A549 (cell line): ENCODE measurements at regions not wholly inside any gene's neighbourhood (a gene's known extent, or its start where the extent isn't known, plus 50 kb on each side); places are given as distances from the start of the nearest gene placed in this dataset.

Experiments
- ATAC-seq, 2 experiments: fragments of 200-7000 bp in 1 of 2; fragments of >200 bp in 1 of 2; cut with Nextera tagmentation in 1 of 2; cut with Tn5 transposase in 1 of 2; 3 replicates each; pipeline versions ENCODE4 v1.8.0 to v1.9.1; 2018 to 2020; ENCODE audit warnings: mild to moderate bottlenecking in 1 of 2, moderate library complexity in 1 of 2
- CTCF ChIA-PET: fragments of 300-600 bp; sonication (Branson Sonifier 250); formaldehyde crosslinking; extraction: SDS; loops from one replicate; lab custom pipeline; 2021; ENCODE audit warnings: antibody characterized with exemption, inconsistent platforms; lab: Yijun Ruan, JAX
- POLR2A ChIA-PET: fragments of 350-600 bp; formaldehyde crosslinking; extraction: SDS; loops from one replicate; lab custom pipeline; 2021; ENCODE audit warnings: antibody characterized with exemption, inconsistent platforms; lab: Yijun Ruan, JAX
- DNase-seq, 2 experiments: peaks; one replicate each; pipeline versions ENCODE4 v3.0.0 to v3.0.0-alpha.2; 2011 to 2016; ENCODE audit warnings: low read depth in 1 of 2, low spot score in 1 of 2
- FAIRE-seq: peaks from 2 replicates; lab custom pipeline; 2011; peaks lifted over from hg19 to GRCh38; lab: Jason Lieb, UNC
- H3K27ac ChIP-seq, 2 experiments: fragments of >200 bp; sonication (Bioruptor Twin); formaldehyde crosslinking; 3 replicates each; pipeline ENCODE4 v1.5.1; 2016 to 2017
- H3K4me1 ChIP-seq: fragments of >200 bp; sonication (Bioruptor Twin); formaldehyde crosslinking; 3 replicates; pipeline ENCODE4 v1.6.1; 2016
- H3K4me2 ChIP-seq: fragments of >200 bp; sonication (Bioruptor Twin); formaldehyde crosslinking; 3 replicates; pipeline ENCODE4 v1.6.1; 2016
- H3K4me3 ChIP-seq: fragments of >200 bp; sonication (Bioruptor Twin); formaldehyde crosslinking; 3 replicates; pipeline ENCODE4 v1.5.1; 2016
- H3K9me3 ChIP-seq: fragments of >200 bp; sonication (Bioruptor Twin); formaldehyde crosslinking; 3 replicates; pipeline ENCODE4 v1.6.1; 2016
- ATOH8 ChIP-seq: fragments of 250-450 bp; sonication (Bioruptor Pico); IDR thresholded peaks from 2 replicates; pipeline ENCODE4 v1.5.0; 2020; ENCODE audit warnings: low read depth, mild to moderate bottlenecking, moderate library complexity
- BCL3 ChIP-seq: fragments of >200 bp; sonication (Bioruptor Twin); formaldehyde crosslinking; IDR thresholded peaks from 3 replicates; pipeline ENCODE4 v1.6.1; 2016
- FOSL2 ChIP-seq, 2 experiments: fragments of 450-650 bp in 1 of 2; fragments of >200 bp in 1 of 2; sonication (Bioruptor Twin) in 1 of 2; formaldehyde crosslinking; IDR thresholded peaks; 2 replicates each; pipeline versions ENCODE4 v1.5.0 to v1.6.1; 2016 to 2020; ENCODE audit warnings: mild to moderate bottlenecking in 1 of 2, moderate library complexity in 1 of 2
- HDAC2 ChIP-seq: fragments of 200-600 bp; sonication (generic); IDR thresholded peaks from 2 replicates; pipeline ENCODE4 v1.6.1; 2016
- HES2 ChIP-seq: fragments of >200 bp; sonication (Bioruptor Twin); formaldehyde crosslinking; IDR thresholded peaks from 2 replicates; pipeline ENCODE4 v1.6.1; 2016
- HMGXB4 ChIP-seq: fragments of 250-450 bp; sonication (Bioruptor Pico); IDR thresholded peaks from 2 replicates; pipeline ENCODE4 v1.5.0; 2021; ENCODE audit warnings: mild to moderate bottlenecking, moderate library complexity, borderline replicate concordance
- HOXB13 ChIP-seq: fragments of 250-450 bp; sonication (Bioruptor Pico); IDR thresholded peaks from 2 replicates; pipeline ENCODE4 v1.5.0; 2020; ENCODE audit warnings: low read depth, mild to moderate bottlenecking, moderate library complexity
- HOXB5 ChIP-seq: fragments of 250-450 bp; sonication (Bioruptor Pico); IDR thresholded peaks from 2 replicates; pipeline ENCODE4 v1.5.0; 2020; ENCODE audit warnings: mild to moderate bottlenecking, moderate library complexity
- KDM5A ChIP-seq: fragments of 200-600 bp; sonication (generic); IDR thresholded peaks from 2 replicates; pipeline ENCODE4 v1.6.1; 2016; ENCODE audit warnings: antibody characterized with exemption, mild to moderate bottlenecking
- MAZ ChIP-seq: fragments of 150-350 bp; IDR thresholded peaks from 2 replicates; pipeline ENCODE4 v1.6.1; 2014; ENCODE audit warnings: antibody characterized with exemption, low read depth, low read length, borderline replicate concordance
- NFE2L2 ChIP-seq: fragments of 150-350 bp; conservative IDR thresholded peaks from 2 replicates; pipeline ENCODE4 v1.6.1; 2014; ENCODE audit warnings: low read length
- NPAS2 ChIP-seq: fragments of 250-450 bp; sonication (Bioruptor Pico); IDR thresholded peaks from 2 replicates; pipeline ENCODE4 v1.8.0; 2022; ENCODE audit warnings: mild to moderate bottlenecking, moderate library complexity, borderline replicate concordance
- POLR2AphosphoS2 ChIP-seq: conservative IDR thresholded peaks from 2 replicates; pipeline ENCODE4 v1.6.1; 2012; ENCODE audit warnings: low read length, improper control_type of control experiment, inconsistent platforms
- RCOR1 ChIP-seq: fragments of 150-350 bp; IDR thresholded peaks from 2 replicates; pipeline ENCODE4 v1.6.1; 2014; ENCODE audit warnings: antibody characterized with exemption, low read length, low read depth
- RFX5 ChIP-seq: fragments of 450-650 bp; IDR thresholded peaks from 2 replicates; pipeline ENCODE4 v1.7.1; 2014; ENCODE audit warnings: antibody characterized with exemption, mild to moderate bottlenecking, moderate library complexity
- RNF2 ChIP-seq: fragments of 200-600 bp; sonication (generic); IDR thresholded peaks from 2 replicates; pipeline ENCODE4 v1.6.1; 2016; ENCODE audit warnings: low read depth, mild to moderate bottlenecking, antibody characterized with exemption, moderate library complexity, borderline replicate concordance
- SREBF2 ChIP-seq: fragments of 450-650 bp; IDR thresholded peaks from 2 replicates; pipeline ENCODE4 v1.6.1; 2014; ENCODE audit warnings: mild to moderate bottlenecking, moderate library complexity
- USF2 ChIP-seq: fragments of 450-650 bp; IDR thresholded peaks from 2 replicates; pipeline ENCODE4 v1.6.1; 2014; ENCODE audit warnings: antibody characterized with exemption
- ZC3H11A ChIP-seq: fragments of 450-650 bp; IDR thresholded peaks from 2 replicates; pipeline ENCODE4 v1.6.1; 2014; ENCODE audit warnings: antibody characterized with exemption, mild to moderate bottlenecking
- ZFP36 ChIP-seq: fragments of 450-650 bp; IDR thresholded peaks from 2 replicates; pipeline ENCODE4 v1.6.1; 2014; ENCODE audit warnings: borderline replicate concordance; ENCODE audit not compliant: partially characterized antibody
- ZSCAN20 ChIP-seq: fragments of 250-450 bp; sonication (Bioruptor Pico); IDR thresholded peaks from 2 replicates; pipeline ENCODE4 v1.8.0; 2022; ENCODE audit warnings: mild to moderate bottlenecking, moderate library complexity
- WGBS: methylation state at CpG from one replicate; pipeline ENCODE4 v1.1.6; 2017; ENCODE audit errors: missing lambda C conversion rate; 5-methylcytosine and 5-hydroxymethylcytosine counted together

- TF ChIP-seq HMGXB4 = no peak
- TF ChIP-seq BCL3 = no peak
- TF ChIP-seq MAZ = no peak
These were observed 240.7 kb downstream of the CSNK1G3 start (continued) for GRCh38 chr5:123752552-123753179.

GRCh38 chr5:123751670-123752069 lies 239.7 kb downstream of the CSNK1G3 start:
- no peak for ATAC-seq
- Histone ChIP-seq H3K4me1 (peaks cover 17% of the 10 kb centered on the region; the same call in 2 of the 3 replicates), H3K27ac (no peak overlapping the region), H3K9me3 (no peaks in the 10 kb centered on the region), H3K4me2 (no peak overlapping the region), H3K4me3 (no peak overlapping the region)
- TF ChIP-seq HOXB13 (CRISPR knock-in tag) (no peak), USF2 (no peak), ATOH8 (CRISPR knock-in tag) (no peak), HOXB5 (CRISPR knock-in tag) (no peak), ZFP36 (no peak), HES2 (no peak), HDAC2 (no peak), BCL3 (no peak), RCOR1 (no peak), FOSL2 (IDR thresholded peaks at IDR 0.05) (no peak), FOSL2 (CRISPR knock-in tag; IDR thresholded peaks at IDR 0.05) (no peak), SREBF2 (no peak), RNF2 (no peak), KDM5A (no peak), POLR2AphosphoS2 (no peak), ZSCAN20 (no peak), NPAS2 (CRISPR knock-in tag) (no peak), RFX5 (no peak), ZC3H11A (no peak), NFE2L2 (no peak)
- no peak for DNase-seq
- ChIA-PET POLR2A (no interaction called here), CTCF (no interaction called here)
- no peak for FAIRE-seq
- 92% methylated on average over 3 of the region's 3 CpGs for WGBS
